H9 (cell line): ENCODE measurements at regions not wholly inside any gene's neighbourhood (a gene's known extent, or its start where the extent isn't known, plus 50 kb on each side); places are given as distances from the start of the nearest gene placed in this dataset.

Source experiments
- DNase-seq: peaks from one replicate; pipeline ENCODE4 v3.0.0-alpha.2; 2017
- H2AFZ ChIP-seq: one replicate; pipeline ENCODE4 v1.6.1; 2013; ENCODE audit warnings: mild to moderate bottlenecking, low read length, control low read depth, moderate library complexity
- H2AK5ac ChIP-seq: 2 replicates; pipeline ENCODE4 v1.6.1; 2013; ENCODE audit warnings: low read length, control low read depth, mixed read lengths; ENCODE audit not compliant: insufficient read length
- H2BK120ac ChIP-seq: one replicate; pipeline ENCODE4 v1.6.1; 2013; ENCODE audit warnings: low read depth, mild to moderate bottlenecking, low read length, control low read depth, inconsistent platforms; ENCODE audit not compliant: poor library complexity, severe bottlenecking
- H2BK12ac ChIP-seq: 2 replicates; pipeline ENCODE4 v1.6.1; 2013; ENCODE audit warnings: low read length, control low read depth, mixed read lengths, low read depth; ENCODE audit not compliant: insufficient read length
- H2BK15ac ChIP-seq: 2 replicates; pipeline ENCODE4 v1.6.1; 2013; ENCODE audit warnings: low read depth, low read length, control low read depth
- H2BK20ac ChIP-seq: one replicate; pipeline ENCODE4 v1.6.1; 2013; ENCODE audit warnings: low read depth, mild to moderate bottlenecking, low read length, control low read depth, inconsistent platforms; ENCODE audit not compliant: poor library complexity, severe bottlenecking
- H2BK5ac ChIP-seq: 2 replicates; pipeline ENCODE4 v1.6.1; 2013; ENCODE audit warnings: low read length, control low read depth, mixed read lengths; ENCODE audit not compliant: insufficient read length
- H3K14ac ChIP-seq: 2 replicates; pipeline ENCODE4 v1.6.1; 2013; ENCODE audit warnings: low read length, control low read depth; ENCODE audit not compliant: insufficient read depth
- H3K18ac ChIP-seq: 2 replicates; pipeline ENCODE4 v1.6.1; 2013; ENCODE audit warnings: low read depth, mild to moderate bottlenecking, mixed read lengths, low read length, control low read depth; ENCODE audit not compliant: insufficient read length
- H3K23ac ChIP-seq: 2 replicates; pipeline ENCODE4 v1.6.1; 2013; ENCODE audit warnings: low read length, control low read depth, mixed read lengths, low read depth; ENCODE audit not compliant: insufficient read length
- H3K23me2 ChIP-seq: 2 replicates; pipeline ENCODE4 v1.6.1; 2013; ENCODE audit warnings: low read depth, mild to moderate bottlenecking, mixed read lengths, low read length, control low read depth; ENCODE audit not compliant: insufficient read length, poor library complexity, severe bottlenecking
- H3K27ac ChIP-seq: 2 replicates; pipeline ENCODE4 v1.5.1; 2013; ENCODE audit warnings: low read length, control low read depth, mixed read lengths, low read depth; ENCODE audit not compliant: insufficient read length
- H3K27me3 ChIP-seq: 2 replicates; pipeline ENCODE4 v1.6.1; 2013; ENCODE audit warnings: low read length, control low read depth, inconsistent platforms; ENCODE audit not compliant: insufficient read depth
- H3K4ac ChIP-seq: 2 replicates; pipeline ENCODE4 v1.6.1; 2013; ENCODE audit warnings: low read depth, mild to moderate bottlenecking, control low read depth, inconsistent platforms, low read length, moderate library complexity
- H3K4me1 ChIP-seq: 2 replicates; pipeline ENCODE4 v1.6.1; 2013; ENCODE audit warnings: low read length, control low read depth, inconsistent platforms; ENCODE audit not compliant: insufficient read depth
- H3K4me2 ChIP-seq: 2 replicates; pipeline ENCODE4 v1.6.1; 2013; ENCODE audit warnings: low read length, control low read depth, mixed read lengths; ENCODE audit not compliant: insufficient read length, insufficient read depth
- H3K56ac ChIP-seq: 2 replicates; pipeline ENCODE4 v1.6.1; 2013; ENCODE audit warnings: low read depth, mild to moderate bottlenecking, mixed read lengths, low read length, control low read depth; ENCODE audit not compliant: insufficient read length
- H3K79me1 ChIP-seq: 2 replicates; pipeline ENCODE4 v1.6.1; 2013; ENCODE audit warnings: low read depth, mild to moderate bottlenecking, moderate library complexity, low read length, control low read depth, inconsistent platforms; ENCODE audit not compliant: insufficient read depth, poor library complexity, severe bottlenecking
- H3K79me2 ChIP-seq: 2 replicates; pipeline ENCODE4 v1.6.1; 2013; ENCODE audit warnings: low read length, control low read depth, inconsistent platforms; ENCODE audit not compliant: insufficient read depth
- H3K9ac ChIP-seq: 2 replicates; pipeline ENCODE4 v1.6.1; 2013; ENCODE audit warnings: low read length, control low read depth, mixed read lengths; ENCODE audit not compliant: insufficient read length; ENCODE audit errors: extremely low read depth
- H3K9me3 ChIP-seq: one replicate; pipeline ENCODE4 v1.6.1; 2013; ENCODE audit warnings: low read depth, low read length, inconsistent platforms; ENCODE audit not compliant: control insufficient read depth
- H3T11ph ChIP-seq: one replicate; pipeline ENCODE4 v1.6.1; 2013; ENCODE audit warnings: mild to moderate bottlenecking, low read length, control low read depth, inconsistent platforms
- H4K20me1 ChIP-seq: one replicate; pipeline ENCODE4 v1.6.1; 2013; ENCODE audit not compliant: control insufficient read depth, insufficient read length, insufficient read depth
- H4K5ac ChIP-seq: 2 replicates; pipeline ENCODE4 v1.6.1; 2013; ENCODE audit warnings: low read depth, mild to moderate bottlenecking, mixed read lengths, low read length, control low read depth; ENCODE audit not compliant: insufficient read length
- H4K8ac ChIP-seq: replicated peaks from 2 replicates; pipeline ENCODE4 v1.6.1; 2013; ENCODE audit warnings: low read length, control low read depth, mixed read lengths, low read depth; ENCODE audit not compliant: insufficient read length
- H4K91ac ChIP-seq: 2 replicates; pipeline ENCODE4 v1.6.1; 2013; ENCODE audit warnings: low read depth, mild to moderate bottlenecking, moderate library complexity, mixed read lengths, low read length, control low read depth; ENCODE audit not compliant: insufficient read length
- H3K27ac Mint-ChIP-seq, 3 experiments: 2 replicates in 2 of 3; 3 replicates in 1 of 3; pipeline ENCODE4 v1.8.0; 2020 to 2021; ENCODE audit warnings: mixed read lengths in 3 of 3, mild to moderate bottlenecking in 1 of 3, moderate library complexity in 1 of 3
- H3K27me3 Mint-ChIP-seq: 2 replicates; pipeline ENCODE4 v1.8.0; 2021; ENCODE audit warnings: low read depth, mild to moderate bottlenecking, moderate library complexity, mixed read lengths
- H3K36me3 Mint-ChIP-seq, 3 experiments: 2 replicates in 2 of 3; 3 replicates in 1 of 3; pipeline ENCODE4 v1.8.0; 2020 to 2021; ENCODE audit warnings: low read depth in 3 of 3, mixed read lengths in 3 of 3; ENCODE audit not compliant: insufficient read depth in 1 of 3
- H3K4me1 Mint-ChIP-seq, 2 experiments: 2 replicates each; pipeline ENCODE4 v1.8.0; 2020; ENCODE audit warnings: mixed read lengths in 2 of 2
- H3K4me3 Mint-ChIP-seq, 2 experiments: 2 replicates in 1 of 2; 3 replicates in 1 of 2; pipeline ENCODE4 v1.8.0; 2020 to 2021; ENCODE audit warnings: mild to moderate bottlenecking in 2 of 2, mixed read lengths in 2 of 2, moderate library complexity in 1 of 2
- H3K9me3 Mint-ChIP-seq, 2 experiments: 2 replicates in 1 of 2; 3 replicates in 1 of 2; pipeline ENCODE4 v1.8.0; 2020; ENCODE audit warnings: mild to moderate bottlenecking in 2 of 2, mixed read lengths in 2 of 2, moderate library complexity in 1 of 2
- WGBS: extraction: QIAGEN DNeasy Blood & Tissue Kit; methylation state at CpG from one replicate; pipeline ENCODE4 v1.1.7; 2013; ENCODE audit warnings: missing lambda C conversion rate, low lambda C conversion rate, mixed read lengths; ENCODE audit not compliant: insufficient read length; ENCODE audit errors: extremely low coverage; 5-methylcytosine and 5-hydroxymethylcytosine counted together
- TF ChIP-seq, protein P1 (sequence below): fragments of 200-600 bp; sonication (generic); conservative IDR thresholded peaks from 3 replicates; pipeline ENCODE4 v1.8.0; 2021; ENCODE audit warnings: antibody characterized with exemption, mild to moderate bottlenecking

DNA sequence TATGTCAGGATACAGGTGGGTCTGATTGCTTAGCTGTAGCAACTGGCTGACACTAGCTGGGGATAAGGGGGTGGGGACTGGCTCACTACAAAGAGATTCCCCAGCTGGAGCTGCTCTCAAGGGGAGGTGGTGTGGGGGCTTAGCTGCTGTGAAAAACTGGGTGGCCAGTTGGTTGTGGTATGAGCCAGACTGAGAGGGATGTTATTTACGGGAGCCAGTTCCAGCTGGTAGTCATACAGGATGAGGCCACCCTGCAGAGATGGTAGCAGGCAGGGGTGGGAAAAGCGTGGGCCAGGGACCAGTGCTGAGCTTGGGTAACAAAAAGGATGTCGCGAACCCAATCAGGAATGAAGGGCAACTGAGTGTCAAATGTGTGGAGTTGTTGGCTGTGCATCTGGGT is 204.0 kb upstream of the C21orf91 start:
- H3K27me3 Mint-ChIP-seq = no peaks in the 10 kb centered on the region
- Histone ChIP-seq H3K18ac (no peak overlapping the region), H4K20me1 (no peaks in the 10 kb centered on the region), H2AK5ac (no peak overlapping the region), H3K4me1 (no peaks in the 10 kb centered on the region), H3K4me2 (no peak overlapping the region), H3K4ac (no peak overlapping the region), H3K27me3 (no peaks in the 10 kb centered on the region), H2BK120ac (no peak overlapping the region), H3T11ph (no peak overlapping the region), H3K14ac (no peak overlapping the region), H2BK20ac (no peak overlapping the region), H2BK12ac (no peak overlapping the region), H3K79me2 (no peaks in the 10 kb centered on the region), H3K79me1 (no peaks in the 10 kb centered on the region), H4K5ac (no peak overlapping the region), H3K23me2 (no peaks in the 10 kb centered on the region), H3K9ac (no peak overlapping the region), H4K8ac (no peak overlapping the region), H2BK15ac (no peak overlapping the region), H2BK5ac (no peak overlapping the region), H3K27ac (no peak overlapping the region), H2AFZ (no peak overlapping the region), H3K56ac (no peak overlapping the region), H4K91ac (no peak overlapping the region), H3K23ac (no peak overlapping the region), H3K9me3 (no peaks in the 10 kb centered on the region)
- WGBS = no CpG with 5 or more reads among the region's 4 CpGs
- H3K9me3 Mint-ChIP-seq = no peaks in the 10 kb centered on the region
- peak; percentile 31 for DNase-seq
- peaks cover 16 to 20% of the 10 kb centered on the region in 2 experiments for H3K4me1 Mint-ChIP-seq
- H3K36me3 Mint-ChIP-seq = no peaks in the 10 kb centered on the region
- peak overlapping the region; percentile 40 to 67 (median 49); a peak in 5 of 7 replicates for H3K27ac Mint-ChIP-seq
- TF ChIP-seq, protein P1, sequence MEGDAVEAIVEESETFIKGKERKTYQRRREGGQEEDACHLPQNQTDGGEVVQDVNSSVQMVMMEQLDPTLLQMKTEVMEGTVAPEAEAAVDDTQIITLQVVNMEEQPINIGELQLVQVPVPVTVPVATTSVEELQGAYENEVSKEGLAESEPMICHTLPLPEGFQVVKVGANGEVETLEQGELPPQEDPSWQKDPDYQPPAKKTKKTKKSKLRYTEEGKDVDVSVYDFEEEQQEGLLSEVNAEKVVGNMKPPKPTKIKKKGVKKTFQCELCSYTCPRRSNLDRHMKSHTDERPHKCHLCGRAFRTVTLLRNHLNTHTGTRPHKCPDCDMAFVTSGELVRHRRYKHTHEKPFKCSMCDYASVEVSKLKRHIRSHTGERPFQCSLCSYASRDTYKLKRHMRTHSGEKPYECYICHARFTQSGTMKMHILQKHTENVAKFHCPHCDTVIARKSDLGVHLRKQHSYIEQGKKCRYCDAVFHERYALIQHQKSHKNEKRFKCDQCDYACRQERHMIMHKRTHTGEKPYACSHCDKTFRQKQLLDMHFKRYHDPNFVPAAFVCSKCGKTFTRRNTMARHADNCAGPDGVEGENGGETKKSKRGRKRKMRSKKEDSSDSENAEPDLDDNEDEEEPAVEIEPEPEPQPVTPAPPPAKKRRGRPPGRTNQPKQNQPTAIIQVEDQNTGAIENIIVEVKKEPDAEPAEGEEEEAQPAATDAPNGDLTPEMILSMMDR = no peak
- no peak overlapping the region; a peak in 1 of 5 replicates for H3K4me3 Mint-ChIP-seq
